HG02840 (cell line): ENCODE measurements at regions not wholly inside any gene's neighbourhood (a gene's known extent, or its start where the extent isn't known, plus 50 kb on each side); places are given as distances from the start of the nearest gene placed in this dataset.

ENCODE experiments used
- ATAC-seq: cut with Tn5 transposase; IDR thresholded peaks from one replicate; pipeline ENCODE4 v1.9.1; 2021; ENCODE audit warnings: mild to moderate bottlenecking, moderate library complexity, moderate number of reproducible peaks; ENCODE audit not compliant: unreplicated experiment, low FRiP score

- no peak for ATAC-seq
Measured at GRCh38 chr3:113094337-113095221, 103.8 kb downstream of the GTPBP8 start.

- no peak for ATAC-seq
Measured at GRCh38 chr3:113096188-113096892, 105.6 kb downstream of the GTPBP8 start.

GRCh38 chr3:113097960-113098447 is 107.2 kb downstream of the GTPBP8 start:
- ATAC-seq = no peak

- no peak for ATAC-seq
Measured at GRCh38 chr3:113100063-113100462, 109.3 kb downstream of the GTPBP8 start.

- ATAC-seq = no peak
Measured at GRCh38 chr3:113103588-113103987, 107.8 kb upstream of the BOC start.

- ATAC-seq = no peak
Measured at GRCh38 chr3:113104357-113105092, 106.8 kb upstream of the BOC start.

- no peak for ATAC-seq
Measured at GRCh38 chr3:113105093-113105449, 106.3 kb upstream of the BOC start.

- no peak for ATAC-seq
Measured at GRCh38 chr3:113105966-113106660, 105.2 kb upstream of the BOC start.

- no peak for ATAC-seq
Measured at GRCh38 chr3:113110267-113110666, 101.1 kb upstream of the BOC start.

- no peak for ATAC-seq
Measured at GRCh38 chr3:113111011-113111707, 100.2 kb upstream of the BOC start.

- no peak for ATAC-seq
Measured at GRCh38 chr3:113113361-113113760, 98.0 kb upstream of the BOC start.

GRCh38 chr3:113117511-113118234 is 93.7 kb upstream of the BOC start:
- ATAC-seq = no peak

- ATAC-seq = no peak
Measured at GRCh38 chr3:113118336-113118735, 93.0 kb upstream of the BOC start.

- no peak for ATAC-seq
Measured at GRCh38 chr3:113124256-113124830, 87.0 kb upstream of the BOC start.

- ATAC-seq = no peak
Measured at GRCh38 chr3:113125951-113126350, 85.4 kb upstream of the BOC start.

GRCh38 chr3:113128386-113129015 is 82.9 kb upstream of the BOC start:
- ATAC-seq = no peak

- no peak for ATAC-seq
Measured at GRCh38 chr3:113129168-113129567, 82.2 kb upstream of the BOC start.

GRCh38 chr3:113132571-113132996 is 78.8 kb upstream of the BOC start:
- ATAC-seq = no peak
